T-helper 2 cell treated with Interferon-gamma antibody and Interleukin-4, amounts not matched to agents 100 ng/mL and 5 ng/mL, for 36 hours (primary cell): ENCODE measurements at regions not wholly inside any gene's neighbourhood (a gene's known extent, or its start where the extent isn't known, plus 50 kb on each side); places are given as distances from the start of the nearest gene placed in this dataset.
"Not testable (repeated sequence)": the region's sequence is repeated elsewhere in the genome, so short reads cannot be mapped to it uniquely, and the experiment has no call there.

Experiments
- intact Hi-C: fragments of 100-400 bp; cut with micrococcal nuclease; formaldehyde crosslinking; loops from one replicate; pipeline ENCODE4 v1.15.1; 2023

- intact Hi-C loops = not testable (repeated sequence)
Observed at GRCh38 chr5:33138145-33138544, 302.6 kb upstream of the TARS1 start.

- intact Hi-C loops = no loop called here
Observed at GRCh38 chr5:33143405-33144123, 297.2 kb upstream of the TARS1 start.

- intact Hi-C loops = no loop called here
Observed at GRCh38 chr5:33146881-33147280, 293.9 kb upstream of the TARS1 start.

GRCh38 chr5:33148076-33148513 lies 292.7 kb upstream of the TARS1 start:
- intact Hi-C loops = no loop called here

- intact Hi-C loops = no loop called here
Observed at GRCh38 chr5:33153372-33153771, 287.4 kb upstream of the TARS1 start.

GRCh38 chr5:33153831-33154230 lies 286.9 kb upstream of the TARS1 start:
- intact Hi-C loops = no loop called here

- intact Hi-C loops = no loop called here
Observed at GRCh38 chr5:33160871-33161270, 279.9 kb upstream of the TARS1 start.

GRCh38 chr5:33161421-33161820 lies 279.3 kb upstream of the TARS1 start:
- intact Hi-C loops = no loop called here

- intact Hi-C loops = no loop called here
Observed at GRCh38 chr5:33162057-33162456, 278.7 kb upstream of the TARS1 start.

- intact Hi-C loops = no loop called here
Observed at GRCh38 chr5:33166522-33166921, 274.2 kb upstream of the TARS1 start.

GRCh38 chr5:33166948-33167347 lies 273.8 kb upstream of the TARS1 start:
- intact Hi-C loops = no loop called here

GRCh38 chr5:33167541-33167940 lies 273.2 kb upstream of the TARS1 start:
- intact Hi-C loops = no loop called here

GRCh38 chr5:33170411-33170810 lies 270.4 kb upstream of the TARS1 start:
- intact Hi-C loops = no loop called here

- intact Hi-C loops = no loop called here
Observed at GRCh38 chr5:33174383-33174782, 266.4 kb upstream of the TARS1 start.

GRCh38 chr5:33179301-33179700 lies 261.5 kb upstream of the TARS1 start:
- intact Hi-C loops = no loop called here

- intact Hi-C loops = no loop called here
Observed at GRCh38 chr5:33180900-33181299, 259.9 kb upstream of the TARS1 start.

- intact Hi-C loops = no loop called here
Observed at GRCh38 chr5:33182986-33183385, 257.8 kb upstream of the TARS1 start.

- intact Hi-C loops = no loop called here
Observed at GRCh38 chr5:33184367-33184766, 256.4 kb upstream of the TARS1 start.

GRCh38 chr5:33188089-33188488 lies 252.7 kb upstream of the TARS1 start:
- intact Hi-C loops = no loop called here

- intact Hi-C loops = no loop called here
Observed at GRCh38 chr5:33194914-33195313, 245.9 kb upstream of the TARS1 start.

- intact Hi-C loops = no loop called here
Observed at GRCh38 chr5:33195431-33196165, 245.2 kb upstream of the TARS1 start.

- intact Hi-C loops = no loop called here
Observed at GRCh38 chr5:33198836-33199235, 241.9 kb upstream of the TARS1 start.

GRCh38 chr5:33203931-33204330 lies 236.8 kb upstream of the TARS1 start:
- intact Hi-C loops = no loop called here
